ENCODE measurements at regions not wholly inside any gene's neighbourhood (a gene's known extent, or its start where the extent isn't known, plus 50 kb on each side); places are given as distances from the start of the nearest gene placed in this dataset.
A peak's percentile ranks its signal among the peaks of the same experiment; 100 is the strongest.

GRCh38 chrX:5575407-5575806 is 653.3 kb downstream of the NLGN4X start:
- H3K9me3 ChIP-seq (ENCODE audit: control insufficient read depth in 4 of 4, insufficient read depth in 3 of 4, low read length in 3 of 4), result peaks cover 0 to 2% (median 0%) of the 10 kb centered on the region in 4 donors
- peaks cover 0 to 3% (median 0%) of the 10 kb centered on the region in 3 donors for H3K27me3 ChIP-seq (ENCODE audit: control insufficient read depth in 3 of 3, insufficient read depth in 3 of 3, low read length in 2 of 3)
- no peak overlapping the region for H3K9ac ChIP-seq (ENCODE audit: insufficient read depth in 1 of 2, low read length in 2 of 2)
- ATAC-seq (ENCODE audit: insufficient read depth, low FRiP score), result no peak
- TF ChIP-seq, protein P1, sequence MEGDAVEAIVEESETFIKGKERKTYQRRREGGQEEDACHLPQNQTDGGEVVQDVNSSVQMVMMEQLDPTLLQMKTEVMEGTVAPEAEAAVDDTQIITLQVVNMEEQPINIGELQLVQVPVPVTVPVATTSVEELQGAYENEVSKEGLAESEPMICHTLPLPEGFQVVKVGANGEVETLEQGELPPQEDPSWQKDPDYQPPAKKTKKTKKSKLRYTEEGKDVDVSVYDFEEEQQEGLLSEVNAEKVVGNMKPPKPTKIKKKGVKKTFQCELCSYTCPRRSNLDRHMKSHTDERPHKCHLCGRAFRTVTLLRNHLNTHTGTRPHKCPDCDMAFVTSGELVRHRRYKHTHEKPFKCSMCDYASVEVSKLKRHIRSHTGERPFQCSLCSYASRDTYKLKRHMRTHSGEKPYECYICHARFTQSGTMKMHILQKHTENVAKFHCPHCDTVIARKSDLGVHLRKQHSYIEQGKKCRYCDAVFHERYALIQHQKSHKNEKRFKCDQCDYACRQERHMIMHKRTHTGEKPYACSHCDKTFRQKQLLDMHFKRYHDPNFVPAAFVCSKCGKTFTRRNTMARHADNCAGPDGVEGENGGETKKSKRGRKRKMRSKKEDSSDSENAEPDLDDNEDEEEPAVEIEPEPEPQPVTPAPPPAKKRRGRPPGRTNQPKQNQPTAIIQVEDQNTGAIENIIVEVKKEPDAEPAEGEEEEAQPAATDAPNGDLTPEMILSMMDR (IDR thresholded peaks at IDR 0.05; ENCODE audit: control extremely low read depth, extremely low read depth), result no peak
- 67 to 90% methylated on average over 1 of the region's 1 CpG for WGBS, 2 donors
- no peak for DNase-seq
- H3K27ac ChIP-seq (ENCODE audit: low read depth in 1 of 2, low read length in 1 of 2), result no peak overlapping the region
- no peak overlapping the region for H3K4me3 ChIP-seq
- H3K36me3 ChIP-seq (ENCODE audit: control insufficient read depth in 4 of 4, insufficient read depth in 4 of 4, low read length in 4 of 4), result no peaks in the 10 kb centered on the region
- no peaks in the 10 kb centered on the region for H3K4me1 ChIP-seq (ENCODE audit: control insufficient read depth in 5 of 5, insufficient read depth in 5 of 5, low read length in 5 of 5)

GRCh38 chrX:5568934-5569333 is 659.7 kb downstream of the NLGN4X start:
- Histone ChIP-seq H3K4me3 (no peak overlapping the region), H3K9ac (ENCODE audit: insufficient read depth in 1 of 2, low read length in 2 of 2) (no peak overlapping the region), H3K4me1 (ENCODE audit: control insufficient read depth in 5 of 5, insufficient read depth in 5 of 5, low read length in 5 of 5) (no peaks in the 10 kb centered on the region), H3K36me3 (ENCODE audit: control insufficient read depth in 4 of 4, insufficient read depth in 4 of 4, low read length in 4 of 4) (no peaks in the 10 kb centered on the region), H3K27me3 (ENCODE audit: control insufficient read depth in 3 of 3, insufficient read depth in 3 of 3, low read length in 2 of 3) (peaks cover 0 to 9% (median 0%) of the 10 kb centered on the region in 3 donors), H3K9me3 (ENCODE audit: control insufficient read depth in 4 of 4, insufficient read depth in 3 of 4, low read length in 3 of 4) (no peaks in the 10 kb centered on the region), H3K27ac (ENCODE audit: low read depth in 1 of 2, low read length in 1 of 2) (no peak overlapping the region)
- 62 to 78% methylated on average over 3 of the region's 3 CpGs for WGBS, 2 donors
- TF ChIP-seq, protein P1 (IDR thresholded peaks at IDR 0.05; ENCODE audit: control extremely low read depth, extremely low read depth), result no peak
- DNase-seq (no peak), ATAC-seq (ENCODE audit: insufficient read depth, low FRiP score) (no peak)

GRCh38 chrX:5559386-5559785 is 669.3 kb downstream of the NLGN4X start:
- peaks cover 0 to 10% (median under 1%) of the 10 kb centered on the region in 4 donors for H3K9me3 ChIP-seq (ENCODE audit: control insufficient read depth in 4 of 4, insufficient read depth in 3 of 4, low read length in 3 of 4)
- H3K4me3 ChIP-seq, result no peak overlapping the region
- ATAC-seq (ENCODE audit: insufficient read depth, low FRiP score), result no peak
- H3K4me1 ChIP-seq (ENCODE audit: control insufficient read depth in 5 of 5, insufficient read depth in 5 of 5, low read length in 5 of 5), result no peaks in the 10 kb centered on the region
- TF ChIP-seq, protein P1 (IDR thresholded peaks at IDR 0.05; ENCODE audit: control extremely low read depth, extremely low read depth), result no peak
- H3K27me3 ChIP-seq (ENCODE audit: control insufficient read depth in 3 of 3, insufficient read depth in 3 of 3, low read length in 2 of 3), result peaks cover 0 to 13% (median 0%) of the 10 kb centered on the region in 3 donors
- no peaks in the 10 kb centered on the region for H3K36me3 ChIP-seq (ENCODE audit: control insufficient read depth in 4 of 4, insufficient read depth in 4 of 4, low read length in 4 of 4)
- no peak overlapping the region for H3K9ac ChIP-seq (ENCODE audit: insufficient read depth in 1 of 2, low read length in 2 of 2)
- peak in 1 of 3 donors; percentile 2 for DNase-seq
- H3K27ac ChIP-seq (ENCODE audit: low read depth in 1 of 2, low read length in 1 of 2), result no peak overlapping the region
- WGBS, 2 donors, result 75% methylated on average over 2 of the region's 2 CpGs

- H3K27ac ChIP-seq (ENCODE audit: low read depth in 1 of 2, low read length in 1 of 2), result no peak overlapping the region
- TF ChIP-seq, protein P1 (IDR thresholded peaks at IDR 0.05; ENCODE audit: control extremely low read depth, extremely low read depth), result no peak
- H3K9me3 ChIP-seq (ENCODE audit: control insufficient read depth in 4 of 4, insufficient read depth in 3 of 4, low read length in 3 of 4), result peaks cover 0 to 2% (median 0%) of the 10 kb centered on the region in 4 donors
- H3K4me1 ChIP-seq (ENCODE audit: control insufficient read depth in 5 of 5, insufficient read depth in 5 of 5, low read length in 5 of 5), result no peaks in the 10 kb centered on the region
- H3K9ac ChIP-seq (ENCODE audit: insufficient read depth in 1 of 2, low read length in 2 of 2), result no peak overlapping the region
- no peak for ATAC-seq (ENCODE audit: insufficient read depth, low FRiP score)
- H3K4me3 ChIP-seq, result no peak overlapping the region
- 46 to 54% methylated on average over 2 of the region's 2 CpGs for WGBS, 2 donors
- no peaks in the 10 kb centered on the region for H3K36me3 ChIP-seq (ENCODE audit: control insufficient read depth in 4 of 4, insufficient read depth in 4 of 4, low read length in 4 of 4)
- H3K27me3 ChIP-seq (ENCODE audit: control insufficient read depth in 3 of 3, insufficient read depth in 3 of 3, low read length in 2 of 3), result peaks cover 0 to 4% (median 0%) of the 10 kb centered on the region in 3 donors
- DNase-seq, result peak in 2 of 3 donors; percentile 35 to 39
These were observed 679.2 kb downstream of the NLGN4X start for GRCh38 chrX:5549512-5549911.

All from lung (tissue), 11 donors.